Fibroblast of lung (primary cell): ENCODE measurements at regions not wholly inside any gene's neighbourhood (a gene's known extent, or its start where the extent isn't known, plus 50 kb on each side); places are given as distances from the start of the nearest gene placed in this dataset.
A peak's percentile ranks its signal among the peaks of the same experiment; 100 is the strongest.

ENCODE experiments used
- DNase-seq, 2 donors: peaks; one replicate each; pipeline versions ENCODE4 v3.0.0 to v3.0.0-alpha.2; 2010; ENCODE audit warnings: low read depth in 2 of 2
- H2AFZ ChIP-seq: 2 replicates; pipeline ENCODE4 v1.5.1; 2012; ENCODE audit warnings: low read length, control low read depth, inconsistent platforms
- H3K27ac ChIP-seq: 2 replicates; pipeline ENCODE4 v1.5.1; 2011; ENCODE audit warnings: low read length, control low read depth; ENCODE audit not compliant: insufficient read depth
- H3K27me3 ChIP-seq: 2 replicates; pipeline ENCODE4 v1.5.1; 2011; ENCODE audit warnings: mild to moderate bottlenecking, low read length; ENCODE audit not compliant: control insufficient read depth, insufficient read depth
- H3K36me3 ChIP-seq: 2 replicates; pipeline ENCODE4 v1.5.1; 2011; ENCODE audit warnings: low read length; ENCODE audit not compliant: control insufficient read depth, insufficient read depth
- H3K4me1 ChIP-seq: 2 replicates; pipeline ENCODE4 v1.5.1; 2011; ENCODE audit warnings: low read length; ENCODE audit not compliant: control insufficient read depth, insufficient read depth; ENCODE audit errors: extremely low read depth
- H3K4me2 ChIP-seq: 2 replicates; pipeline ENCODE4 v1.5.1; 2011; ENCODE audit warnings: low read length, control low read depth; ENCODE audit not compliant: insufficient read depth; ENCODE audit errors: extremely low read depth
- H3K4me3 ChIP-seq, 4 experiments: fragments of 200-600 bp in 1 of 4; sonication (generic) in 1 of 4; replicated peaks in 1 of 4; 2 replicates each; pipeline ENCODE4 v1.5.1; 2011 to 2016; ENCODE audit warnings: low read length in 4 of 4, low read depth in 3 of 4, mild to moderate bottlenecking in 3 of 4, control low read depth in 2 of 4, inconsistent platforms in 1 of 4, mixed read lengths in 1 of 4; ENCODE audit not compliant: insufficient read depth in 1 of 4; ENCODE audit errors: control extremely low read depth in 1 of 4
- H3K79me2 ChIP-seq: 2 replicates; pipeline ENCODE4 v1.5.1; 2012; ENCODE audit warnings: mild to moderate bottlenecking, low read length, inconsistent platforms; ENCODE audit not compliant: control insufficient read depth, insufficient read depth
- H3K9ac ChIP-seq: 2 replicates; pipeline ENCODE4 v1.5.1; 2011; ENCODE audit warnings: mild to moderate bottlenecking, low read length, control low read depth; ENCODE audit not compliant: insufficient read depth
- H3K9me3 ChIP-seq: 2 replicates; pipeline ENCODE4 v1.5.1; 2012; ENCODE audit warnings: low read depth, low read length; ENCODE audit not compliant: control insufficient read depth, insufficient read depth
- H4K20me1 ChIP-seq: 2 replicates; pipeline ENCODE4 v1.5.1; 2011; ENCODE audit warnings: low read length; ENCODE audit not compliant: control insufficient read depth, insufficient read depth; ENCODE audit errors: extremely low read depth
- EZH2 ChIP-seq: IDR thresholded peaks from 2 replicates; pipeline ENCODE4 v1.5.1; 2012; ENCODE audit warnings: low read length, control low read depth, mild to moderate bottlenecking; ENCODE audit errors: missing control alignments
- TF ChIP-seq, protein P1 (sequence below), 2 donors: IDR thresholded peaks in 1 of 2; conservative IDR thresholded peaks in 1 of 2; 1 replicate in 1 of 2; 2 replicates in 1 of 2; pipeline ENCODE4 v1.5.1; 2011 to 2012; ENCODE audit warnings: low read length in 2 of 2, control low read depth in 1 of 2, inconsistent platforms in 1 of 2, low read depth in 1 of 2, mild to moderate bottlenecking in 1 of 2

- DNase-seq: peak in 1 of 2 donors; percentile 17
- Histone ChIP-seq H3K4me2 (no peak overlapping the region), H4K20me1 (no peaks in the 10 kb centered on the region), H3K27me3 (no peaks in the 10 kb centered on the region), H3K9ac (no peak overlapping the region), H3K79me2 (no peaks in the 10 kb centered on the region), H3K27ac (no peak overlapping the region), H2AFZ (no peak overlapping the region), H3K36me3 (no peaks in the 10 kb centered on the region), H3K9me3 (no peaks in the 10 kb centered on the region), H3K4me1 (no peaks in the 10 kb centered on the region), H3K4me3 (no peak overlapping the region)
- TF ChIP-seq EZH2: no peak
- TF ChIP-seq, protein P1, sequence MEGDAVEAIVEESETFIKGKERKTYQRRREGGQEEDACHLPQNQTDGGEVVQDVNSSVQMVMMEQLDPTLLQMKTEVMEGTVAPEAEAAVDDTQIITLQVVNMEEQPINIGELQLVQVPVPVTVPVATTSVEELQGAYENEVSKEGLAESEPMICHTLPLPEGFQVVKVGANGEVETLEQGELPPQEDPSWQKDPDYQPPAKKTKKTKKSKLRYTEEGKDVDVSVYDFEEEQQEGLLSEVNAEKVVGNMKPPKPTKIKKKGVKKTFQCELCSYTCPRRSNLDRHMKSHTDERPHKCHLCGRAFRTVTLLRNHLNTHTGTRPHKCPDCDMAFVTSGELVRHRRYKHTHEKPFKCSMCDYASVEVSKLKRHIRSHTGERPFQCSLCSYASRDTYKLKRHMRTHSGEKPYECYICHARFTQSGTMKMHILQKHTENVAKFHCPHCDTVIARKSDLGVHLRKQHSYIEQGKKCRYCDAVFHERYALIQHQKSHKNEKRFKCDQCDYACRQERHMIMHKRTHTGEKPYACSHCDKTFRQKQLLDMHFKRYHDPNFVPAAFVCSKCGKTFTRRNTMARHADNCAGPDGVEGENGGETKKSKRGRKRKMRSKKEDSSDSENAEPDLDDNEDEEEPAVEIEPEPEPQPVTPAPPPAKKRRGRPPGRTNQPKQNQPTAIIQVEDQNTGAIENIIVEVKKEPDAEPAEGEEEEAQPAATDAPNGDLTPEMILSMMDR (conservative IDR thresholded peaks at IDR 0.05 in 1 of 2, IDR thresholded peaks at IDR 0.05 in 1 of 2; ENCODE audit: low read depth in 1 of 2, low read length in 2 of 2): no peak
Observed at GRCh38 chrX:96576368-96576767, 108.3 kb upstream of the DIAPH2 start.

- H3K9me3 ChIP-seq: no peaks in the 10 kb centered on the region
- H3K27me3 ChIP-seq: no peaks in the 10 kb centered on the region
- no peaks in the 10 kb centered on the region for H3K36me3 ChIP-seq
- no peaks in the 10 kb centered on the region for H3K4me1 ChIP-seq
- H2AFZ ChIP-seq: no peak overlapping the region
- no peak overlapping the region for H3K4me2 ChIP-seq
- TF ChIP-seq, protein P1 (conservative IDR thresholded peaks at IDR 0.05 in 1 of 2, IDR thresholded peaks at IDR 0.05 in 1 of 2; ENCODE audit: low read depth in 1 of 2, low read length in 2 of 2): no peak
- TF ChIP-seq EZH2: no peak
- H3K4me3 ChIP-seq: no peak overlapping the region
- H3K27ac ChIP-seq: no peak overlapping the region
- no peaks in the 10 kb centered on the region for H3K79me2 ChIP-seq
- DNase-seq: no peak
- H4K20me1 ChIP-seq: no peaks in the 10 kb centered on the region
- no peak overlapping the region for H3K9ac ChIP-seq
Observed at GRCh38 chrX:96578781-96579180, 105.9 kb upstream of the DIAPH2 start.

GRCh38 chrX:96579252-96579651 lies 105.4 kb upstream of the DIAPH2 start:
- H3K4me1 ChIP-seq: no peaks in the 10 kb centered on the region
- no peak for TF ChIP-seq EZH2
- TF ChIP-seq, protein P1 (conservative IDR thresholded peaks at IDR 0.05 in 1 of 2, IDR thresholded peaks at IDR 0.05 in 1 of 2; ENCODE audit: low read depth in 1 of 2, low read length in 2 of 2): no peak
- H2AFZ ChIP-seq: no peak overlapping the region
- H4K20me1 ChIP-seq: no peaks in the 10 kb centered on the region
- H3K79me2 ChIP-seq: no peaks in the 10 kb centered on the region
- no peaks in the 10 kb centered on the region for H3K36me3 ChIP-seq
- no peak overlapping the region for H3K27ac ChIP-seq
- no peaks in the 10 kb centered on the region for H3K9me3 ChIP-seq
- H3K4me2 ChIP-seq: no peak overlapping the region
- DNase-seq: no peak
- no peak overlapping the region for H3K9ac ChIP-seq
- no peak overlapping the region for H3K4me3 ChIP-seq
- no peaks in the 10 kb centered on the region for H3K27me3 ChIP-seq
